IMR-90 (cell line): ENCODE measurements at regions not wholly inside any gene's neighbourhood (a gene's known extent, or its start where the extent isn't known, plus 50 kb on each side); places are given as distances from the start of the nearest gene placed in this dataset.

Source experiments
- ATAC-seq: fragments of 200-7000 bp; cut with Tn5 transposase; 2 replicates; pipeline ENCODE4 v1.9.1; 2020; ENCODE audit warnings: low read depth, mild to moderate bottlenecking, moderate library complexity
- BruUV-seq: library from RNA; stranded (reverse); fragments of 400-500 nt; replicated peaks from 2 replicates; lab custom pipeline; 2021; lab: Mats Ljungman, UMichigan
- CTCF ChIA-PET: fragments of 300-600 bp; formaldehyde crosslinking; extraction: SDS; loops from one replicate; lab custom pipeline; 2021; ENCODE audit warnings: antibody characterized with exemption; lab: Yijun Ruan, JAX
- POLR2A ChIA-PET: fragments of 300-600 bp; sonication (Branson Sonifier 250); formaldehyde crosslinking; loops from one replicate; lab custom pipeline; 2022; ENCODE audit warnings: antibody characterized with exemption; ENCODE audit not compliant: unreplicated experiment; lab: Charles Lee
- DNase-seq: peaks from one replicate; pipeline ENCODE4 v3.0.0; 2013
- H2AFZ ChIP-seq: replicated peaks from 2 replicates; pipeline ENCODE3; 2013; ENCODE audit warnings: low read length, mild to moderate bottlenecking; ENCODE audit not compliant: poor library complexity
- H2AK5ac ChIP-seq: 2 replicates; pipeline ENCODE4 v1.6.1; 2013; ENCODE audit warnings: low read depth, low read length, inconsistent platforms
- H2AK9ac ChIP-seq: replicated peaks from 2 replicates; pipeline ENCODE3; 2013; ENCODE audit warnings: mild to moderate bottlenecking, low read depth, low read length, moderate library complexity; ENCODE audit not compliant: poor library complexity
- H2BK120ac ChIP-seq: 2 replicates; pipeline ENCODE4 v1.6.1; 2013; ENCODE audit warnings: low read depth, low read length, inconsistent platforms
- H2BK15ac ChIP-seq: 3 replicates; pipeline ENCODE4 v1.6.1; 2013; ENCODE audit warnings: low read depth, low read length, inconsistent platforms
- H2BK20ac ChIP-seq: 2 replicates; pipeline ENCODE4 v1.6.1; 2013; ENCODE audit warnings: low read depth, mild to moderate bottlenecking, inconsistent platforms, low read length, moderate library complexity
- H2BK5ac ChIP-seq: 2 replicates; pipeline ENCODE4 v1.6.1; 2013; ENCODE audit warnings: mild to moderate bottlenecking, low read depth, low read length, inconsistent platforms; ENCODE audit not compliant: poor library complexity, severe bottlenecking
- H3K14ac ChIP-seq: replicated peaks from 2 replicates; pipeline ENCODE4 v1.6.1; 2013; ENCODE audit warnings: low read depth, low read length, inconsistent platforms
- H3K18ac ChIP-seq: 2 replicates; pipeline ENCODE4 v1.6.1; 2013; ENCODE audit warnings: low read depth, low read length, control low read depth
- H3K23ac ChIP-seq: 2 replicates; pipeline ENCODE4 v1.6.1; 2013; ENCODE audit warnings: low read depth, low read length, inconsistent platforms
- H3K27ac ChIP-seq: 2 replicates; pipeline ENCODE4 v1.5.1; 2013; ENCODE audit warnings: mild to moderate bottlenecking, control low read depth, low read length; ENCODE audit not compliant: insufficient read depth
- H3K27me3 ChIP-seq: 2 replicates; pipeline ENCODE4 v1.6.1; 2013; ENCODE audit warnings: low read length; ENCODE audit not compliant: control insufficient read depth, insufficient read depth
- H3K36me3 ChIP-seq: 2 replicates; pipeline ENCODE4 v1.6.1; 2013; ENCODE audit warnings: low read length, mixed read lengths; ENCODE audit not compliant: control insufficient read depth, insufficient read depth
- H3K4ac ChIP-seq: 2 replicates; pipeline ENCODE4 v1.6.1; 2013; ENCODE audit warnings: low read depth, low read length, inconsistent platforms
- H3K4me1 ChIP-seq: 2 replicates; pipeline ENCODE4 v1.6.1; 2013; ENCODE audit warnings: low read length, mixed read lengths; ENCODE audit not compliant: control insufficient read depth, insufficient read depth
- H3K4me2 ChIP-seq: 2 replicates; pipeline ENCODE4 v1.6.1; 2013; ENCODE audit warnings: low read depth, mild to moderate bottlenecking, control low read depth, low read length, moderate library complexity
- H3K4me3 ChIP-seq: 2 replicates; pipeline ENCODE4 v1.5.1; 2013; ENCODE audit warnings: low read depth, mild to moderate bottlenecking, control low read depth, low read length, moderate library complexity; ENCODE audit not compliant: insufficient read depth
- H3K56ac ChIP-seq: 2 replicates; pipeline ENCODE4 v1.6.1; 2013; ENCODE audit warnings: low read length, inconsistent platforms; ENCODE audit not compliant: insufficient read depth; ENCODE audit errors: extremely low read depth
- H3K79me1 ChIP-seq, 2 experiments: 2 replicates each; pipeline ENCODE4 v1.6.1; 2013; ENCODE audit warnings: low read length in 2 of 2, inconsistent platforms in 1 of 2, low read depth in 1 of 2
- H3K9ac ChIP-seq: 2 replicates; pipeline ENCODE4 v1.6.1; 2013; ENCODE audit warnings: low read depth, low read length, control low read depth
- H3K9me1 ChIP-seq: 2 replicates; pipeline ENCODE4 v1.6.1; 2013; ENCODE audit warnings: low read length, inconsistent platforms; ENCODE audit not compliant: insufficient read depth
- H3K9me3 ChIP-seq: 2 replicates; pipeline ENCODE4 v1.6.1; 2013; ENCODE audit warnings: low read length; ENCODE audit not compliant: control insufficient read depth, insufficient read depth
- H4K20me1 ChIP-seq: 2 replicates; pipeline ENCODE4 v1.6.1; 2013; ENCODE audit warnings: low read length, inconsistent platforms; ENCODE audit not compliant: insufficient read depth
- H4K5ac ChIP-seq: 2 replicates; pipeline ENCODE4 v1.6.1; 2013; ENCODE audit warnings: mild to moderate bottlenecking, low read depth, low read length, control low read depth
- H4K8ac ChIP-seq, 2 experiments: 2 replicates each; pipeline ENCODE4 v1.6.1; 2013; ENCODE audit warnings: low read depth in 2 of 2, low read length in 2 of 2, control low read depth in 1 of 2, inconsistent platforms in 1 of 2
- H4K91ac ChIP-seq: 2 replicates; pipeline ENCODE4 v1.6.1; 2013; ENCODE audit warnings: low read depth, low read length, inconsistent platforms; ENCODE audit not compliant: insufficient read depth
- BHLHE40 ChIP-seq: fragments of 150-350 bp; IDR thresholded peaks from 2 replicates; pipeline ENCODE4 v1.6.1; 2016; ENCODE audit warnings: mild to moderate bottlenecking, low read depth, low read length
- CEBPB ChIP-seq: IDR thresholded peaks from 2 replicates; pipeline ENCODE4 v1.6.1; 2012; ENCODE audit warnings: low read depth, low read length, improper control_type of control experiment
- CHD1 ChIP-seq: IDR thresholded peaks from 2 replicates; pipeline ENCODE4 v1.6.1; 2012; ENCODE audit warnings: low read depth, low read length, improper control_type of control experiment
- FOS ChIP-seq: fragments of 150-350 bp; IDR thresholded peaks from 2 replicates; pipeline ENCODE4 v1.6.1; 2016; ENCODE audit warnings: low read depth, low read length
- MAFK ChIP-seq: IDR thresholded peaks from 2 replicates; pipeline ENCODE4 v1.6.1; 2012; ENCODE audit warnings: low read depth, low read length, improper control_type of control experiment
- MAZ ChIP-seq: IDR thresholded peaks from 2 replicates; pipeline ENCODE4 v1.6.1; 2012; ENCODE audit warnings: low read depth, mild to moderate bottlenecking, low read length, improper control_type of control experiment, moderate library complexity, borderline replicate concordance
- MXI1 ChIP-seq: IDR thresholded peaks from 2 replicates; pipeline ENCODE4 v1.6.1; 2012; ENCODE audit warnings: low read depth, mild to moderate bottlenecking, low read length, moderate library complexity, borderline replicate concordance
- NFE2L2 ChIP-seq: fragments of 150-350 bp; IDR thresholded peaks from 2 replicates; pipeline ENCODE4 v1.6.1; 2016; ENCODE audit warnings: low read depth, mild to moderate bottlenecking, low read length
- POLR2A ChIP-seq: IDR thresholded peaks from 2 replicates; pipeline ENCODE4 v1.6.1; 2012; ENCODE audit warnings: mild to moderate bottlenecking, low read depth, low read length
- RAD21 ChIP-seq: IDR thresholded peaks from 2 replicates; pipeline ENCODE4 v1.6.1; 2012; ENCODE audit warnings: low read length, improper control_type of control experiment
- RCOR1 ChIP-seq: IDR thresholded peaks from 2 replicates; pipeline ENCODE4 v1.6.1; 2012; ENCODE audit warnings: mild to moderate bottlenecking, low read length, improper control_type of control experiment; ENCODE audit not compliant: insufficient replicate concordance
- RFX5 ChIP-seq: IDR thresholded peaks from 2 replicates; pipeline ENCODE4 v1.8.0; 2012; ENCODE audit warnings: low read depth, mild to moderate bottlenecking, low read length, moderate library complexity
- SMC3 ChIP-seq: fragments of 150-350 bp; IDR thresholded peaks from 2 replicates; pipeline ENCODE4 v1.6.1; 2016; ENCODE audit warnings: low read depth, mild to moderate bottlenecking, antibody characterized with exemption, low read length, moderate library complexity
- USF2 ChIP-seq: fragments of 150-350 bp; IDR thresholded peaks from 2 replicates; pipeline ENCODE4 v1.6.1; 2017; ENCODE audit warnings: mild to moderate bottlenecking, antibody characterized with exemption, low read length, low read depth
- WGBS, 2 experiments: methylation state at CpG; one replicate each; pipeline versions ENCODE4 v1.1.5 to v1.1.7; 2013; ENCODE audit warnings: missing lambda C conversion rate in 2 of 2; ENCODE audit not compliant: insufficient read length in 1 of 2; ENCODE audit errors: extremely low coverage in 2 of 2; 5-methylcytosine and 5-hydroxymethylcytosine counted together
- dilution Hi-C: fragments of 300-500 bp; cut with HindIII; formaldehyde crosslinking; loops from one replicate; pipeline ENCODE4 v1.14.3; 2018; ENCODE audit warnings: low sequenced_read_pairs; ENCODE audit not compliant: unreplicated experiment
- in situ Hi-C: fragments of 300-500 bp; cut with MboI; formaldehyde crosslinking; loops from 3 replicates; pipeline ENCODE4 v1.14.3; 2019; ENCODE audit warnings: low sequenced_read_pairs, inconsistent platforms, mixed read lengths
- intact Hi-C: fragments of 100-400 bp; cut with micrococcal nuclease; formaldehyde crosslinking; loops from 2 replicates; pipeline ENCODE4 v1.10.0; 2022
- TF ChIP-seq, protein P1 (sequence below): conservative IDR thresholded peaks from 2 replicates; pipeline ENCODE4 v1.5.1; 2012; ENCODE audit warnings: mild to moderate bottlenecking, low read depth, low read length, improper control_type of control experiment
- TF ChIP-seq, protein P2 (sequence below): fragments of 150-350 bp; IDR thresholded peaks from 2 replicates; pipeline ENCODE4 v1.6.1; 2016; ENCODE audit warnings: low read depth, mild to moderate bottlenecking, low read length, moderate library complexity, borderline replicate concordance

DNA sequence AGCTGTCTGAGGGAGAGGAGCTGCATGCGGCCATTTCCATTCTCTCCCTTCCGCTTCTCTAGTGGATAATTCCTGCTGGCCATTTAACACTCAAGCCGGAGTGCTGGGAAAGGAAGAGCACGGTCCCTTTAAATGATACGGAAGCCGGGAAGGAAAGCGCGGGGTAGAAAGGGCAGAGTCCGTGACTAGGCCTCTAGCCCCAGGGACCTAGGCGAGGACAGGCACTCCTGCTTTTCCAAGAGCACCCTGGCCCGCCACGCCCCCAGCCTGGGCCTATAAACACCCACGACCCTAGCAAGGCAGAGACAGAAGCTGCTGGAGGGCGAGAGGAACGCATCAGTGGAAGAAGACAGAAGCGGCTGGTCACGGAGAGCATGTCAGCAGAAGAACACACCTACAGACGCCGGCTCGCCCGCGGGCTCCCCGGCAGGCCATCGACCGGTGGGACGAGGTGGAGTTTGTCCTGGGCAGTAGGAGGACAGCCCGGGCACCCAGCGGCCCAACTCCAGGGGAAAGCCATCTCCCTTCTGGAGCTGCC is 1206.6 kb upstream of the TMEM132C start:
- Histone ChIP-seq H3K18ac (no peak overlapping the region), H2BK5ac (no peak overlapping the region), H3K36me3 (no peaks in the 10 kb centered on the region), H2BK15ac (no peak overlapping the region), H2BK20ac (no peak overlapping the region), H3K27ac (no peak overlapping the region), H3K4me2 (no peak overlapping the region), H4K20me1 (no peaks in the 10 kb centered on the region), H3K4me3 (no peak overlapping the region), H3K79me1 (no peaks in the 10 kb centered on the region), H2AK9ac (no peak overlapping the region), H3K9ac (no peak overlapping the region), H3K27me3 (no peaks in the 10 kb centered on the region), H2BK120ac (no peak overlapping the region), H2AK5ac (no peak overlapping the region), H3K9me3 (peaks cover 11% of the 10 kb centered on the region; the same call in 1 of the 2 replicates), H4K8ac (no peak overlapping the region), H2AFZ (no peak overlapping the region), H3K23ac (no peak overlapping the region), H3K4ac (no peak overlapping the region), H3K4me1 (no peaks in the 10 kb centered on the region), H3K9me1 (no peaks in the 10 kb centered on the region), H3K14ac (no peak overlapping the region), H3K56ac (no peak overlapping the region), H4K91ac (no peak overlapping the region), H4K5ac (no peak overlapping the region)
- intact Hi-C loops: no loop called here
- no peak for DNase-seq
- dilution Hi-C loops: no loop called here
- no peak for ATAC-seq
- WGBS, 2 experiments: 74% methylated on average over 18 of the region's 28 CpGs; no CpG with 5 or more reads in 1 of the 2 experiments
- TF ChIP-seq MXI1 (no peak), USF2 (no peak), SMC3 (no peak), POLR2A (no peak), FOS (no peak), RFX5 (no peak), CEBPB (no peak), RAD21 (no peak), MAFK (no peak), BHLHE40 (no peak), MAZ (no peak), RCOR1 (no peak), NFE2L2 (no peak), CHD1 (no peak)
- TF ChIP-seq, protein P1, sequence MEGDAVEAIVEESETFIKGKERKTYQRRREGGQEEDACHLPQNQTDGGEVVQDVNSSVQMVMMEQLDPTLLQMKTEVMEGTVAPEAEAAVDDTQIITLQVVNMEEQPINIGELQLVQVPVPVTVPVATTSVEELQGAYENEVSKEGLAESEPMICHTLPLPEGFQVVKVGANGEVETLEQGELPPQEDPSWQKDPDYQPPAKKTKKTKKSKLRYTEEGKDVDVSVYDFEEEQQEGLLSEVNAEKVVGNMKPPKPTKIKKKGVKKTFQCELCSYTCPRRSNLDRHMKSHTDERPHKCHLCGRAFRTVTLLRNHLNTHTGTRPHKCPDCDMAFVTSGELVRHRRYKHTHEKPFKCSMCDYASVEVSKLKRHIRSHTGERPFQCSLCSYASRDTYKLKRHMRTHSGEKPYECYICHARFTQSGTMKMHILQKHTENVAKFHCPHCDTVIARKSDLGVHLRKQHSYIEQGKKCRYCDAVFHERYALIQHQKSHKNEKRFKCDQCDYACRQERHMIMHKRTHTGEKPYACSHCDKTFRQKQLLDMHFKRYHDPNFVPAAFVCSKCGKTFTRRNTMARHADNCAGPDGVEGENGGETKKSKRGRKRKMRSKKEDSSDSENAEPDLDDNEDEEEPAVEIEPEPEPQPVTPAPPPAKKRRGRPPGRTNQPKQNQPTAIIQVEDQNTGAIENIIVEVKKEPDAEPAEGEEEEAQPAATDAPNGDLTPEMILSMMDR: no peak
- TF ChIP-seq, protein P2, sequence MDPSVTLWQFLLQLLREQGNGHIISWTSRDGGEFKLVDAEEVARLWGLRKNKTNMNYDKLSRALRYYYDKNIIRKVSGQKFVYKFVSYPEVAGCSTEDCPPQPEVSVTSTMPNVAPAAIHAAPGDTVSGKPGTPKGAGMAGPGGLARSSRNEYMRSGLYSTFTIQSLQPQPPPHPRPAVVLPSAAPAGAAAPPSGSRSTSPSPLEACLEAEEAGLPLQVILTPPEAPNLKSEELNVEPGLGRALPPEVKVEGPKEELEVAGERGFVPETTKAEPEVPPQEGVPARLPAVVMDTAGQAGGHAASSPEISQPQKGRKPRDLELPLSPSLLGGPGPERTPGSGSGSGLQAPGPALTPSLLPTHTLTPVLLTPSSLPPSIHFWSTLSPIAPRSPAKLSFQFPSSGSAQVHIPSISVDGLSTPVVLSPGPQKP: no peak
- in situ Hi-C loops: no loop called here
- CTCF ChIA-PET: no interaction called here
- no TSS peak for BruUV-seq
- POLR2A ChIA-PET: interaction anchor here (0.7 kb wide), 1 partner anchor 8 kb away, joined by 12 read pairs; no protein-coding TSS in a partner anchor
